Esophagus muscularis mucosa (tissue), 4 donors: ENCODE measurements at regions not wholly inside any gene's neighbourhood (a gene's known extent, or its start where the extent isn't known, plus 50 kb on each side); places are given as distances from the start of the nearest gene placed in this dataset.

Experiments
- DNase-seq: peaks from one replicate; pipeline ENCODE4 v3.0.0-alpha.2; 2017; ENCODE audit errors: extremely low spot score
- H3K27ac ChIP-seq, 4 donors: fragments of 200-600 bp; sonication (generic); replicated peaks in 1 of 4; 1 replicate in 3 of 4; 2 replicates in 1 of 4; pipeline ENCODE4 v1.5.1; 2016 to 2019; ENCODE audit warnings: mild to moderate bottlenecking in 1 of 4
- H3K27me3 ChIP-seq, 4 donors: fragments of 200-600 bp; sonication (generic); one replicate each; pipeline versions ENCODE4 v1.5.1 to v1.6.0; 2016 to 2019
- H3K36me3 ChIP-seq, 4 donors: fragments of 200-600 bp; sonication (generic); one replicate each; pipeline ENCODE4 v1.5.1; 2016 to 2019
- H3K4me1 ChIP-seq, 4 donors: fragments of 200-600 bp; sonication (generic); one replicate each; pipeline ENCODE4 v1.5.1; 2016 to 2019
- H3K4me3 ChIP-seq, 4 donors: fragments of 200-600 bp; sonication (generic); 1 replicate in 2 of 4; 2 replicates in 2 of 4; pipeline ENCODE4 v1.5.1; 2016 to 2019; ENCODE audit warnings: mild to moderate bottlenecking in 4 of 4, moderate library complexity in 1 of 4
- H3K9me3 ChIP-seq, 4 donors: fragments of 200-600 bp; sonication (generic); 1 replicate in 3 of 4; 2 replicates in 1 of 4; pipeline ENCODE4 v1.5.1; 2016 to 2019
- EP300 ChIP-seq: sonication (generic); formaldehyde crosslinking; IDR thresholded peaks from one replicate; pipeline ENCODE4 v1.6.1; 2017; ENCODE audit warnings: antibody characterized with exemption
- POLR2A ChIP-seq: fragments of 450-650 bp; IDR thresholded peaks from one replicate; pipeline ENCODE4 v1.6.1; 2017; ENCODE audit warnings: antibody characterized with exemption, moderate library complexity, mild to moderate bottlenecking, low read depth
- POLR2AphosphoS5 ChIP-seq, 2 donors: sonication (generic); formaldehyde crosslinking; IDR thresholded peaks; one replicate each; pipeline ENCODE4 v1.6.1; 2017; ENCODE audit warnings: antibody characterized with exemption in 2 of 2
- WGBS: methylation state at CpG from one replicate; pipeline ENCODE4 v1.1.5; 2018; 5-methylcytosine and 5-hydroxymethylcytosine counted together
- intact Hi-C: fragments of 100-400 bp; cut with DNase I; formaldehyde crosslinking; loops from one replicate; pipeline ENCODE4 v1.15.1; 2023
- TF ChIP-seq, protein P1 (sequence below), 3 experiments: fragments of 200-600 bp in 2 of 3; fragments of 450-650 bp in 1 of 3; sonication (generic) in 2 of 3; IDR thresholded peaks; one replicate each; pipeline ENCODE4 v1.5.1; 2017 to 2019; ENCODE audit warnings: antibody characterized with exemption in 3 of 3, mild to moderate bottlenecking in 2 of 3, moderate library complexity in 1 of 3

DNA sequence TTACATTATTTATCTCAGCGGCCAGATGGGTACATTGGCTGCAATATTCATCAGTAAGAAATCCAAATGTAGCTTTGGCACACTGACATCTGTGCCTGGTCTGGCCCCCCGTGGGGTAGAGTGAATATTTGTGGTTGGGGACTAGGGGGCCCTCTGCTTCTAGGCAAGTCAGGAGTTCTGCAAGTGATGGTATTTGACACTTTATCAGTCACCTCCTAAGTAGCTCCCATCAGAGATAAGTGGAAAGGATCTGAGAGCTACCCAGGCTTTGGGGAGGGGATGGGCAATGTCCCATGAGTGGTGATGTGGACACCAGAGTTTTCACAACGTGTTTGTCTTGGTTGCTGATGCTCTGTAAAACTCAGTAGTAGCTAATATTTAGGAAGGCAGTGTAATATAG, 609.9 kb upstream of the RBFOX1 start:
- Histone ChIP-seq H3K27me3 (no peaks in the 10 kb centered on the region), H3K4me1 (no peaks in the 10 kb centered on the region), H3K36me3 (no peaks in the 10 kb centered on the region), H3K4me3 (no peak overlapping the region), H3K27ac (no peak overlapping the region), H3K9me3 (peaks cover 0 to 8% (median 0%) of the 10 kb centered on the region in 4 donors)
- intact Hi-C loops = no loop called here
- DNase-seq = peak; percentile 60
- no peak for TF ChIP-seq EP300
- TF ChIP-seq POLR2A = no peak
- TF ChIP-seq POLR2AphosphoS5 (IDR thresholded peaks at IDR 0.05) = no peak
- TF ChIP-seq, protein P1, sequence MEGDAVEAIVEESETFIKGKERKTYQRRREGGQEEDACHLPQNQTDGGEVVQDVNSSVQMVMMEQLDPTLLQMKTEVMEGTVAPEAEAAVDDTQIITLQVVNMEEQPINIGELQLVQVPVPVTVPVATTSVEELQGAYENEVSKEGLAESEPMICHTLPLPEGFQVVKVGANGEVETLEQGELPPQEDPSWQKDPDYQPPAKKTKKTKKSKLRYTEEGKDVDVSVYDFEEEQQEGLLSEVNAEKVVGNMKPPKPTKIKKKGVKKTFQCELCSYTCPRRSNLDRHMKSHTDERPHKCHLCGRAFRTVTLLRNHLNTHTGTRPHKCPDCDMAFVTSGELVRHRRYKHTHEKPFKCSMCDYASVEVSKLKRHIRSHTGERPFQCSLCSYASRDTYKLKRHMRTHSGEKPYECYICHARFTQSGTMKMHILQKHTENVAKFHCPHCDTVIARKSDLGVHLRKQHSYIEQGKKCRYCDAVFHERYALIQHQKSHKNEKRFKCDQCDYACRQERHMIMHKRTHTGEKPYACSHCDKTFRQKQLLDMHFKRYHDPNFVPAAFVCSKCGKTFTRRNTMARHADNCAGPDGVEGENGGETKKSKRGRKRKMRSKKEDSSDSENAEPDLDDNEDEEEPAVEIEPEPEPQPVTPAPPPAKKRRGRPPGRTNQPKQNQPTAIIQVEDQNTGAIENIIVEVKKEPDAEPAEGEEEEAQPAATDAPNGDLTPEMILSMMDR (IDR thresholded peaks at IDR 0.05) = no peak
- 46% methylated on average over 3 of the region's 3 CpGs for WGBS

DNA sequence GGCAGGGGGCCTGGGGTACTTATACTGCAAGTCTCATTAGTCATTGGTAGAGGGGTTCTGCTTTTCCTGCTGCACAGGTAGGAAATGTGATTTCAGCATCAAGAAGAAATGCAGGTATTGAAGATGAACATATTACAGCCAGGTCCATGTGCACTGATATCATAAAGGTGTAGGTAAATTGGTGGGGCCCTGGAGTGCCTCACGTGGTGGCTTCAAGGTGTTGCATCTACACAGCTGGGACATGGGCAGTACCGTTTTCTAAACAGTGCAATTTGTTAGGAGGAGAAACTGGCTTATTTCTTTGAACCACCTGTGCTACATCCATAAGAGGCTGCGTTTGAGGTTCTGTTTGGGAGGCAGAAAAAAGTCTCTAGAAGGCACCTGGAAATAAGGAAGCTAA, 618.1 kb upstream of the RBFOX1 start:
- no peak for TF ChIP-seq EP300
- TF ChIP-seq, protein P1 (IDR thresholded peaks at IDR 0.05) = no peak
- TF ChIP-seq POLR2AphosphoS5 (IDR thresholded peaks at IDR 0.05) = no peak
- TF ChIP-seq POLR2A = no peak
- DNase-seq = no peak
- Histone ChIP-seq H3K36me3 (no peaks in the 10 kb centered on the region), H3K27ac (no peak overlapping the region), H3K9me3 (peaks cover 0 to 4% (median 0%) of the 10 kb centered on the region in 4 donors), H3K4me1 (no peaks in the 10 kb centered on the region), H3K4me3 (no peak overlapping the region), H3K27me3 (no peaks in the 10 kb centered on the region)
- WGBS = 38% methylated on average over 3 of the region's 3 CpGs
- intact Hi-C loops = no loop called here

DNA sequence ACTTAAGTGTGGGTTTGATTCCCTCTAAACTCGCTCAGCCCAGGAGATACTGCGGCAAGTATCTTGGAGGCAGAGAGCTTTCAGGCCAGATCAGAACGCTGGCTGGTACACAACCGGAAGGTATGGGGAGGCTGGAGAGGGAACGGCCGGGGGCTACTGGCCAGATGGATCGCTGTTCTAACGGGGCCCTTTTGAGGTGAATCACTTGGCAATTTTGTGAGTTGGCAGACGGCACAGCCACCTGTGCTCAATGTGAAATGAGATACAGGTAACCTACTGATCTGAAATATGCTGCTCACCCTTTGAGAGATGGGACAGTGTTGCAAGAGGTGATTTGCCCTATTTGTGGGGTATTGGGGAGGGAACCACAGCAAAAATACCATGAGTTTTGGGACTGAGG, 622.9 kb upstream of the RBFOX1 start:
- H3K9me3 ChIP-seq = no peaks in the 10 kb centered on the region
- TF ChIP-seq, protein P1 (IDR thresholded peaks at IDR 0.05) = no peak
- no peak for TF ChIP-seq POLR2A
- TF ChIP-seq EP300 = no peak
- no peak for TF ChIP-seq POLR2AphosphoS5 (IDR thresholded peaks at IDR 0.05)
- H3K36me3 ChIP-seq = no peaks in the 10 kb centered on the region
- DNase-seq = no peak
- no peaks in the 10 kb centered on the region for H3K27me3 ChIP-seq
- H3K4me1 ChIP-seq = no peaks in the 10 kb centered on the region
- 96% methylated on average over 9 of the region's 9 CpGs for whole genome bisulfite sequencing
- no peak overlapping the region for H3K4me3 ChIP-seq
- intact Hi-C loops = no loop called here
- H3K27ac ChIP-seq = no peak overlapping the region

DNA sequence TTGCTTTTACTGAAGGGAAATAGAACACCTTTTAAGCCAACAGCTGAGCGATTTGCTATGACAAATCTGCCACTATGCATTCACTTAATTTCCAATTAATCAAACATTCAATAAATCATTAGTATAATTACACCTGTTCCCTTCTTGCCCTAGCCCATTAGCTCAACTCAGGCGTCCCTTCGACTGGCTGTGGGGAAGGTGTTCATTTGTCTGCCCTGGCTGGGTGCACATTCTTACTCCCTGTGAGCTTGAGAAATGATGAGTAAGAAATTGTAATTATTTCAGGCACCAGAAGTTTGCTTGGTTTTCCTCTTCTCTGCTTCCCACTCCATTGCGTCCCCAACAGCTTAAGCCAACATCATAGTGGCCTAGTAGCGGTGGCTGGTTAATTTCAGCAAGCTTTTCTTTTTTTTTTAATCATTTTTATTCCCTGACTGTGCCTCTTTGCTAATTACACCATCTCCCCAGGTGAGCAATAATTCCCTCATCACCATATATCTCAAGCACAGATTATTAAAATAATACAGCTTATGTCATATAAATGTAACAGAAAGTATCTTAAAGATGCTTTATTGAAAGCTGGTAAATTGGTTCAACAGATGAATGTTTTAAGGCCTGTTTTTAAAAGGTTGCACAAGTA, 623.9 kb upstream of the RBFOX1 start:
- DNase-seq = no peak
- WGBS = 79% methylated on average over 5 of the region's 5 CpGs
- H3K36me3 ChIP-seq = no peaks in the 10 kb centered on the region

More for the DNA sequence above, 623.9 kb upstream of the RBFOX1 start:
- Histone ChIP-seq H3K9me3 (no peaks in the 10 kb centered on the region), H3K27me3 (no peaks in the 10 kb centered on the region), H3K27ac (no peak overlapping the region), H3K4me1 (no peaks in the 10 kb centered on the region), H3K4me3 (no peak overlapping the region)
- intact Hi-C loops = no loop called here
- TF ChIP-seq POLR2AphosphoS5 (IDR thresholded peaks at IDR 0.05) = no peak
- TF ChIP-seq, protein P1 (IDR thresholded peaks at IDR 0.05) = no peak
- TF ChIP-seq POLR2A = no peak
- no peak for TF ChIP-seq EP300
